8988T (cell line): ENCODE measurements at regions not wholly inside any gene's neighbourhood (a gene's known extent, or its start where the extent isn't known, plus 50 kb on each side); places are given as distances from the start of the nearest gene placed in this dataset.

ENCODE experiments used
- DNase-seq: peaks from one replicate; pipeline ENCODE4 v3.0.0; 2011

GRCh38 chr4:180564448-180564847 lies 1678.8 kb upstream of the TENM3 start:
- no peak for DNase-seq

GRCh38 chr4:180565856-180566431 lies 1677.3 kb upstream of the TENM3 start:
- DNase-seq, result no peak

GRCh38 chr4:180566492-180566891 lies 1676.7 kb upstream of the TENM3 start:
- no peak for DNase-seq

GRCh38 chr4:180567080-180567479 lies 1676.1 kb upstream of the TENM3 start:
- no peak for DNase-seq

GRCh38 chr4:180571516-180572055 lies 1671.6 kb upstream of the TENM3 start:
- no peak for DNase-seq

- no peak for DNase-seq
These were observed 1665.0 kb upstream of the TENM3 start for GRCh38 chr4:180578175-180578574.

- DNase-seq, result no peak
These were observed 1662.1 kb upstream of the TENM3 start for GRCh38 chr4:180581061-180581460.

- DNase-seq, result no peak
These were observed 1655.8 kb upstream of the TENM3 start for GRCh38 chr4:180587379-180587778.

GRCh38 chr4:180589575-180589974 lies 1653.6 kb upstream of the TENM3 start:
- no peak for DNase-seq

- no peak for DNase-seq
These were observed 1646.2 kb upstream of the TENM3 start for GRCh38 chr4:180596888-180597483.

- no peak for DNase-seq
These were observed 1644.9 kb upstream of the TENM3 start for GRCh38 chr4:180598281-180598680.

- DNase-seq, result no peak
These were observed 1639.4 kb upstream of the TENM3 start for GRCh38 chr4:180603791-180604190.

GRCh38 chr4:180610324-180610723 lies 1632.9 kb upstream of the TENM3 start:
- no peak for DNase-seq

GRCh38 chr4:180615746-180616145 lies 1627.5 kb upstream of the TENM3 start:
- no peak for DNase-seq

- no peak for DNase-seq
These were observed 1626.0 kb upstream of the TENM3 start for GRCh38 chr4:180617196-180617595.

GRCh38 chr4:180618396-180618795 lies 1624.8 kb upstream of the TENM3 start:
- DNase-seq, result no peak

GRCh38 chr4:180619440-180619839 lies 1623.8 kb upstream of the TENM3 start:
- DNase-seq, result no peak

- DNase-seq, result no peak
These were observed 1620.9 kb upstream of the TENM3 start for GRCh38 chr4:180622254-180622653.

- no peak for DNase-seq
These were observed 1617.5 kb upstream of the TENM3 start for GRCh38 chr4:180625653-180626052.

- no peak for DNase-seq
These were observed 1613.1 kb upstream of the TENM3 start for GRCh38 chr4:180630012-180630665.

GRCh38 chr4:180634306-180634705 lies 1608.9 kb upstream of the TENM3 start:
- no peak for DNase-seq

GRCh38 chr4:180635281-180635680 lies 1607.9 kb upstream of the TENM3 start:
- DNase-seq, result no peak

GRCh38 chr4:180636696-180637404 lies 1606.4 kb upstream of the TENM3 start:
- no peak for DNase-seq

- DNase-seq, result no peak
These were observed 1605.6 kb upstream of the TENM3 start for GRCh38 chr4:180637616-180638015.
